OCI-LY1 (cell line): ENCODE measurements at regions not wholly inside any gene's neighbourhood (a gene's known extent, or its start where the extent isn't known, plus 50 kb on each side); places are given as distances from the start of the nearest gene placed in this dataset.

Experiments
- H2AFZ ChIP-seq: fragments of 200-600 bp; sonication (generic), shearing (Covaris generic); 2 replicates; pipeline ENCODE4 v1.6.0; 2014; ENCODE audit warnings: antibody characterized with exemption, mild to moderate bottlenecking, low read length
- H3F3A ChIP-seq: fragments of 200-600 bp; sonication (generic), shearing (Covaris generic); 2 replicates; pipeline ENCODE4 v1.6.0; 2014; ENCODE audit warnings: mild to moderate bottlenecking, antibody characterized with exemption, low read length, moderate library complexity; ENCODE audit not compliant: insufficient read depth
- H3K27ac ChIP-seq: fragments of 200-600 bp; sonication (generic); 2 replicates; pipeline ENCODE4 v1.5.1; 2014; ENCODE audit warnings: low read length, mixed run types, mild to moderate bottlenecking, low read depth; ENCODE audit not compliant: poor library complexity, severe bottlenecking
- H3K27me3 ChIP-seq: fragments of 200-600 bp; sonication (generic); 2 replicates; pipeline ENCODE4 v1.6.0; 2014; ENCODE audit warnings: antibody characterized with exemption, mild to moderate bottlenecking, low read length, moderate library complexity; ENCODE audit not compliant: insufficient read depth
- H3K36me3 ChIP-seq: fragments of 200-600 bp; sonication (generic); 2 replicates; pipeline ENCODE4 v1.6.1; 2014; ENCODE audit warnings: mild to moderate bottlenecking, antibody characterized with exemption, low read length, moderate library complexity, mixed read lengths; ENCODE audit not compliant: insufficient read depth
- H3K4me1 ChIP-seq: fragments of 200-600 bp; sonication (generic); 2 replicates; pipeline ENCODE4 v1.5.1; 2014; ENCODE audit warnings: mild to moderate bottlenecking, low read length, moderate library complexity; ENCODE audit not compliant: insufficient read depth, severe bottlenecking
- H3K4me2 ChIP-seq: fragments of 200-600 bp; sonication (generic), shearing (Covaris generic); 2 replicates; pipeline ENCODE4 v1.6.1; 2014; ENCODE audit warnings: low read length
- H3K4me3 ChIP-seq: fragments of 200-600 bp; sonication (generic); 2 replicates; pipeline ENCODE4 v1.5.1; 2014; ENCODE audit warnings: low read length, low read depth, mild to moderate bottlenecking, mixed read lengths; ENCODE audit not compliant: poor library complexity, severe bottlenecking
- H3K79me2 ChIP-seq: fragments of 200-600 bp; shearing (Covaris generic); 2 replicates; pipeline ENCODE4 v1.6.1; 2016; ENCODE audit warnings: mixed run types, low read length, mixed read lengths; ENCODE audit not compliant: insufficient read depth
- H3K9ac ChIP-seq: fragments of 200-600 bp; sonication (generic), shearing (Covaris generic); 2 replicates; pipeline ENCODE4 v1.6.1; 2014; ENCODE audit warnings: mild to moderate bottlenecking, low read length, mixed read lengths
- H3K9me2 ChIP-seq: fragments of 200-600 bp; sonication (generic), shearing (Covaris generic); 2 replicates; pipeline ENCODE4 v1.6.1; 2014; ENCODE audit warnings: low read depth, mild to moderate bottlenecking, low read length, mixed read lengths
- H3K9me3 ChIP-seq: fragments of 200-600 bp; shearing (Covaris generic); 2 replicates; pipeline ENCODE4 v1.6.1; 2014; ENCODE audit warnings: low read length, mixed read lengths
- H4K20me1 ChIP-seq: fragments of 200-600 bp; sonication (generic), shearing (Covaris generic); 2 replicates; pipeline ENCODE4 v1.6.0; 2016; ENCODE audit warnings: mild to moderate bottlenecking, low read length; ENCODE audit not compliant: insufficient read depth
- CTCF ChIP-seq: fragments of 200-600 bp; sonication (generic), shearing (Covaris generic); IDR thresholded peaks from 2 replicates; pipeline ENCODE4 v1.5.1; 2017; ENCODE audit warnings: mild to moderate bottlenecking, antibody characterized with exemption, low read length, moderate library complexity, mixed read lengths
- EZH2 ChIP-seq: fragments of 200-600 bp; sonication (generic), shearing (Covaris generic); IDR thresholded peaks from 2 replicates; pipeline ENCODE4 v1.8.0; 2017; ENCODE audit warnings: borderline replicate concordance, mixed run types, mild to moderate bottlenecking, antibody characterized with exemption, low read length, moderate library complexity, mixed read lengths

- no peak overlapping the region for H3K27ac ChIP-seq
- H2AFZ ChIP-seq: no peak overlapping the region
- no peaks in the 10 kb centered on the region for H4K20me1 ChIP-seq
Measured at GRCh38 chr12:114122016-114122415, 155.9 kb upstream of the RBM19 start.

GRCh38 chr12:114119316-114119715 lies 153.2 kb upstream of the RBM19 start:
- no peak overlapping the region for H3K4me3 ChIP-seq
- no peak overlapping the region for H3K27ac ChIP-seq
- H3F3A ChIP-seq: no peaks in the 10 kb centered on the region
- no peak overlapping the region for H3K9ac ChIP-seq
- no peaks in the 10 kb centered on the region for H3K9me3 ChIP-seq
- H2AFZ ChIP-seq: no peak overlapping the region
- no peaks in the 10 kb centered on the region for H3K79me2 ChIP-seq
- TF ChIP-seq EZH2 (no peak), CTCF (no peak)
- H3K36me3 ChIP-seq: no peaks in the 10 kb centered on the region
- H3K9me2 ChIP-seq: no peaks in the 10 kb centered on the region
- H3K27me3 ChIP-seq: no peaks in the 10 kb centered on the region; the same call in 1 of the 2 replicates
- H3K4me1 ChIP-seq: no peaks in the 10 kb centered on the region
- no peak overlapping the region for H3K4me2 ChIP-seq
- no peaks in the 10 kb centered on the region for H4K20me1 ChIP-seq

More at GRCh38 chr12:114122016-114122415, 155.9 kb upstream of the RBM19 start:
- Histone ChIP-seq H3F3A (no peaks in the 10 kb centered on the region), H3K9me3 (no peaks in the 10 kb centered on the region), H3K36me3 (no peaks in the 10 kb centered on the region), H3K9ac (no peak overlapping the region), H3K4me3 (no peak overlapping the region), H3K27me3 (no peaks in the 10 kb centered on the region), H3K4me1 (no peaks in the 10 kb centered on the region), H3K79me2 (no peaks in the 10 kb centered on the region), H3K4me2 (no peak overlapping the region), H3K9me2 (no peaks in the 10 kb centered on the region)
- TF ChIP-seq EZH2 (no peak), CTCF (no peak)

GRCh38 chr12:114096461-114096860 lies 130.3 kb upstream of the RBM19 start:
- no peaks in the 10 kb centered on the region for H3K4me1 ChIP-seq
- H3K27ac ChIP-seq: no peak overlapping the region
- TF ChIP-seq CTCF (no peak), EZH2 (no peak)
- no peak overlapping the region for H3K4me2 ChIP-seq
- no peak overlapping the region for H2AFZ ChIP-seq
- no peaks in the 10 kb centered on the region for H3K27me3 ChIP-seq
- no peaks in the 10 kb centered on the region for H3K36me3 ChIP-seq
- no peak overlapping the region for H3K4me3 ChIP-seq
- no peaks in the 10 kb centered on the region for H4K20me1 ChIP-seq
- no peaks in the 10 kb centered on the region for H3K79me2 ChIP-seq
- H3K9me2 ChIP-seq: no peaks in the 10 kb centered on the region
- no peaks in the 10 kb centered on the region for H3K9me3 ChIP-seq
- H3F3A ChIP-seq: no peaks in the 10 kb centered on the region
- H3K9ac ChIP-seq: no peak overlapping the region
